ENCODE measurements at regions not wholly inside any gene's neighbourhood (a gene's known extent, or its start where the extent isn't known, plus 50 kb on each side); places are given as distances from the start of the nearest gene placed in this dataset.

- Histone ChIP-seq H3K4me1 (replicated peaks in 1 of 4; ENCODE audit: control insufficient read depth in 3 of 4, insufficient read depth in 4 of 4, low read length in 3 of 4) (no peaks in the 10 kb centered on the region), H3K23ac (ENCODE audit: insufficient read length) (no peak overlapping the region), H4K8ac (ENCODE audit: extremely low read depth, insufficient read depth, low read length) (no peak overlapping the region), H2BK15ac (ENCODE audit: low read length) (no peak overlapping the region), H2BK120ac (replicated peaks; ENCODE audit: low read depth, low read length) (no peak overlapping the region), H3K9ac (replicated peaks in 1 of 4; ENCODE audit: extremely low read depth in 1 of 4, low read depth in 3 of 4, low read length in 3 of 4) (no peak overlapping the region), H4K91ac (replicated peaks; ENCODE audit: insufficient read length, low read length) (no peak overlapping the region), H3K56ac (replicated peaks; ENCODE audit: insufficient read length, low read depth, low read length) (no peak overlapping the region), H3K79me2 (ENCODE audit: control insufficient read depth in 1 of 2, insufficient read depth in 2 of 2, low read length in 2 of 2) (no peaks in the 10 kb centered on the region), H3K36me3 (ENCODE audit: control insufficient read depth in 2 of 4, insufficient read depth in 4 of 4, low read length in 3 of 4) (no peaks in the 10 kb centered on the region), H4K20me1 (replicated peaks in 1 of 2; ENCODE audit: control insufficient read depth in 1 of 2, insufficient read depth in 2 of 2, low read length in 2 of 2) (no peaks in the 10 kb centered on the region), H3K4me2 (ENCODE audit: insufficient read depth in 1 of 2, low read depth in 2 of 2, low read length in 2 of 2) (no peak overlapping the region), H2AFZ (ENCODE audit: low read length) (no peak overlapping the region), H4K5ac (ENCODE audit: insufficient read length, low read depth, low read length) (no peak overlapping the region), H3K79me1 (ENCODE audit: low read depth, low read length) (no peaks in the 10 kb centered on the region), H3K4ac (replicated peaks; ENCODE audit: insufficient read length, low read depth, low read length) (no peak overlapping the region), H3K4me3 (ENCODE audit: extremely low read depth in 1 of 4, insufficient read depth in 2 of 4, low read depth in 3 of 4, low read length in 4 of 4) (no peak overlapping the region), H2BK12ac (ENCODE audit: low read depth, low read length) (no peak overlapping the region), H2BK5ac (ENCODE audit: low read depth, low read length) (no peak overlapping the region), H2BK20ac (ENCODE audit: low read length) (no peak overlapping the region), H3K14ac (ENCODE audit: insufficient read length) (no peak overlapping the region), H3K27ac (ENCODE audit: low read depth, low read length) (no peak overlapping the region), H2AK5ac (ENCODE audit: low read depth, low read length) (no peak overlapping the region), H3K23me2 (ENCODE audit: low read depth, low read length) (no peaks in the 10 kb centered on the region), H3K9me3 (ENCODE audit: insufficient read depth in 2 of 2, low read depth in 1 of 2, low read length in 1 of 2) (no peaks in the 10 kb centered on the region), H3K27me3 (replicated peaks in 1 of 4; ENCODE audit: control insufficient read depth in 3 of 4, extremely low read depth in 1 of 4, insufficient read depth in 3 of 4, low read length in 3 of 4) (no peaks in the 10 kb centered on the region), H3K18ac (ENCODE audit: extremely low read depth, low read length) (no peak overlapping the region)
- DNase-seq (ENCODE audit: low read depth in 1 of 2, low spot score in 2 of 2) = no peak
- FAIRE-seq = no peak
- ChIA-PET CTCF (ENCODE audit: partially characterized antibody) (interaction anchor here (1.3 to 1.7 kb wide), 4 partner anchors 11 to 223 kb away, joined by 3 to 4 read pairs (median 4); no protein-coding TSS in a partner anchor), POLR2A (ENCODE audit: partially characterized antibody) (no interaction called here)
- TF ChIP-seq BACH1 (IDR thresholded peaks at IDR 0.05; ENCODE audit: low read length) (no peak), POU5F1 (IDR thresholded peaks at IDR 0.05; ENCODE audit: low read depth, low read length) (no peak), SIX5 (IDR thresholded peaks at IDR 0.05; ENCODE audit: low read depth, low read length) (no peak), SRF (IDR thresholded peaks at IDR 0.05; ENCODE audit: low read depth, low read length) (no peak)
These were observed 315.1 kb downstream of the HHIPL2 start for GRCh38 chr1:222232842-222233241.

Measured in H1 (cell line).